HG02852 (cell line): ENCODE measurements at regions not wholly inside any gene's neighbourhood (a gene's known extent, or its start where the extent isn't known, plus 50 kb on each side); places are given as distances from the start of the nearest gene placed in this dataset.
"Not testable (repeated sequence)": the region's sequence is repeated elsewhere in the genome, so short reads cannot be mapped to it uniquely, and the experiment has no call there.

Experiments used
- ATAC-seq: cut with Tn5 transposase; IDR thresholded peaks from one replicate; pipeline ENCODE4 v1.9.1; 2021; ENCODE audit warnings: mild to moderate bottlenecking, moderate library complexity; ENCODE audit not compliant: unreplicated experiment

- no peak for ATAC-seq
Measured at GRCh38 chr2:72078773-72079172, 68.9 kb downstream of the CYP26B1 start.

- no peak for ATAC-seq
Measured at GRCh38 chr2:72077702-72078169, 69.9 kb downstream of the CYP26B1 start.

- ATAC-seq: not testable (repeated sequence)
Measured at GRCh38 chr2:72073373-72073772, 74.3 kb downstream of the CYP26B1 start.

- not testable (repeated sequence) for ATAC-seq
Measured at GRCh38 chr2:72064197-72064596, 83.5 kb downstream of the CYP26B1 start.

- no peak for ATAC-seq
Measured at GRCh38 chr2:72062336-72062735, 85.3 kb downstream of the CYP26B1 start.

- ATAC-seq: no peak
Measured at GRCh38 chr2:72057308-72057707, 90.4 kb downstream of the CYP26B1 start.

GRCh38 chr2:72051971-72052505, 95.6 kb downstream of the CYP26B1 start:
- no peak for ATAC-seq

GRCh38 chr2:72051204-72051603, 96.5 kb downstream of the CYP26B1 start:
- no peak for ATAC-seq

GRCh38 chr2:72050734-72051133, 96.9 kb downstream of the CYP26B1 start:
- ATAC-seq: no peak

GRCh38 chr2:72048881-72049477, 98.7 kb downstream of the CYP26B1 start:
- ATAC-seq: no peak

- no peak for ATAC-seq
Measured at GRCh38 chr2:72043985-72044384, 103.7 kb downstream of the CYP26B1 start.

GRCh38 chr2:72041638-72042111, 106.0 kb downstream of the CYP26B1 start:
- no peak for ATAC-seq

- ATAC-seq: no peak
Measured at GRCh38 chr2:72040629-72041571, 106.8 kb downstream of the CYP26B1 start.

GRCh38 chr2:72038524-72038923, 109.1 kb downstream of the CYP26B1 start:
- ATAC-seq: no peak

- no peak for ATAC-seq
Measured at GRCh38 chr2:72037261-72037666, 110.4 kb downstream of the CYP26B1 start.

- no peak for ATAC-seq
Measured at GRCh38 chr2:72036595-72036994, 111.1 kb downstream of the CYP26B1 start.

GRCh38 chr2:72036173-72036545, 111.5 kb downstream of the CYP26B1 start:
- no peak for ATAC-seq

- no peak for ATAC-seq
Measured at GRCh38 chr2:72035518-72036172, 112.0 kb downstream of the CYP26B1 start.

- no peak for ATAC-seq
Measured at GRCh38 chr2:72034353-72035095, 113.1 kb downstream of the CYP26B1 start.

- ATAC-seq: no peak
Measured at GRCh38 chr2:72033636-72034035, 114.0 kb downstream of the CYP26B1 start.
